ENCODE measurements at regions not wholly inside any gene's neighbourhood (a gene's known extent, or its start where the extent isn't known, plus 50 kb on each side); places are given as distances from the start of the nearest gene placed in this dataset.

GRCh38 chr5:63125392-63125791, 546.8 kb downstream of the LRRC70 start:
- TF ChIP-seq CEBPB (IDR thresholded peaks at IDR 0.05) (no peak), RAD21 (IDR thresholded peaks at IDR 0.05; ENCODE audit: low read depth) (no peak), MAX (IDR thresholded peaks at IDR 0.05) (no peak)
